K562 (cell line): ENCODE measurements at regions not wholly inside any gene's neighbourhood (a gene's known extent, or its start where the extent isn't known, plus 50 kb on each side); places are given as distances from the start of the nearest gene placed in this dataset.

Experiments used
- ATAC-seq: fragments of 200-7000 bp; cut with Tn5 transposase; 3 replicates; pipeline ENCODE4 v1.9.1; 2020; ENCODE audit warnings: moderate library complexity
- BruUV-seq: library from RNA; stranded (reverse); fragments of 400-500 nt; replicated peaks from 2 replicates; lab custom pipeline; 2021; lab: Mats Ljungman, UMichigan
- CTCF ChIA-PET: fragments of 300-600 bp; formaldehyde crosslinking; extraction: SDS; loops from one replicate; lab custom pipeline; 2021; ENCODE audit warnings: low intra/inter-chr PET ratio; lab: Yijun Ruan, JAX
- POLR2A ChIA-PET: fragments of 300-600, 350-650 bp; sonication (Branson Sonifier 250); formaldehyde crosslinking; extraction: SDS; loops from one replicate; lab custom pipeline; 2021; ENCODE audit warnings: antibody characterized with exemption, inconsistent platforms; lab: Yijun Ruan, JAX
- DNase-seq, 4 experiments: peaks; one replicate each; pipeline versions ENCODE4 v3.0.0 to v3.0.0-alpha.2; 2011 to 2018; ENCODE audit warnings: low spot score in 3 of 4, mixed read lengths in 3 of 4; ENCODE audit errors: extremely low read depth in 1 of 4
- FAIRE-seq: peaks from 2 replicates; lab custom pipeline; 2011; peaks lifted over from hg19 to GRCh38; lab: Jason Lieb, UNC
- H2AFZ ChIP-seq: 2 replicates; pipeline ENCODE4 v1.6.0; 2011; ENCODE audit warnings: low read depth, low read length, control low read depth, inconsistent platforms
- H3K27ac ChIP-seq: fragments of 200-600 bp; 3 replicates; pipeline ENCODE4 v1.8.0; 2011; ENCODE audit warnings: low read depth, mild to moderate bottlenecking, control low read depth, inconsistent platforms, low read length, moderate library complexity, mixed read lengths; ENCODE audit errors: extremely low read depth
- H3K27me3 ChIP-seq, 2 experiments: fragments of 300-600 bp in 1 of 2; 2 replicates in 1 of 2; 3 replicates in 1 of 2; pipeline versions ENCODE4 v1.6.0 to v1.8.0; 2011; ENCODE audit warnings: inconsistent platforms in 2 of 2, low read length in 2 of 2, mild to moderate bottlenecking in 1 of 2, mixed read lengths in 1 of 2, moderate library complexity in 1 of 2; ENCODE audit not compliant: control insufficient read depth in 2 of 2, insufficient read depth in 2 of 2
- H3K36me3 ChIP-seq: fragments of 300-600 bp; 3 replicates; pipeline ENCODE4 v1.8.0; 2011; ENCODE audit warnings: mild to moderate bottlenecking, low read length, inconsistent platforms; ENCODE audit not compliant: control insufficient read depth, insufficient read depth
- H3K4me1 ChIP-seq, 2 experiments: fragments of 200-600 bp in 1 of 2; replicated peaks in 1 of 2; 2 replicates in 1 of 2; 3 replicates in 1 of 2; pipeline versions ENCODE4 v1.5.1 to v1.8.0; 2011; ENCODE audit warnings: inconsistent platforms in 2 of 2, low read length in 2 of 2, mild to moderate bottlenecking in 1 of 2, mixed read lengths in 1 of 2, moderate library complexity in 1 of 2; ENCODE audit not compliant: control insufficient read depth in 2 of 2, insufficient read depth in 2 of 2
- H3K4me2 ChIP-seq: 2 replicates; pipeline ENCODE4 v1.6.1; 2011; ENCODE audit warnings: low read length, control low read depth, inconsistent platforms, mixed read lengths; ENCODE audit not compliant: insufficient read depth
- H3K4me3 ChIP-seq: fragments of 200-600 bp; sonication (generic), shearing (Covaris generic); 2 replicates; pipeline ENCODE4 v1.5.1; 2016; ENCODE audit warnings: control low read depth, inconsistent platforms
- H3K79me2 ChIP-seq: fragments of 200-600 bp; 3 replicates; pipeline ENCODE4 v1.8.0; 2011; ENCODE audit warnings: low read length, inconsistent platforms; ENCODE audit not compliant: control insufficient read depth, insufficient read depth
- H3K9ac ChIP-seq, 2 experiments: 2 replicates each; pipeline versions ENCODE4 v1.6.0 to v1.6.1; 2011; ENCODE audit warnings: low read depth in 2 of 2, low read length in 2 of 2, control low read depth in 1 of 2, inconsistent platforms in 1 of 2, mild to moderate bottlenecking in 1 of 2, mixed read lengths in 1 of 2; ENCODE audit not compliant: insufficient read depth in 1 of 2
- H3K9me1 ChIP-seq: one replicate; pipeline ENCODE4 v1.6.0; 2011; ENCODE audit warnings: inconsistent platforms, mild to moderate bottlenecking, low read length, moderate library complexity; ENCODE audit not compliant: control insufficient read depth, insufficient read depth
- H3K9me3 ChIP-seq: replicated peaks from 2 replicates; pipeline ENCODE4 v1.5.1; 2011; ENCODE audit warnings: low read depth, low read length, inconsistent platforms; ENCODE audit not compliant: control insufficient read depth, insufficient read depth
- H4K20me1 ChIP-seq: replicated peaks from 2 replicates; pipeline ENCODE4 v1.6.1; 2011; ENCODE audit warnings: low read length, inconsistent platforms, mixed read lengths; ENCODE audit not compliant: control insufficient read depth, insufficient read depth
- CBX1 ChIP-seq: sonication (generic); IDR thresholded peaks from 2 replicates; pipeline ENCODE4 v1.6.1; 2016; ENCODE audit warnings: antibody characterized with exemption, low read depth, mild to moderate bottlenecking
- CHD4 ChIP-seq: fragments of 200-600 bp; sonication (generic); IDR thresholded peaks from 3 replicates; pipeline ENCODE4 v1.6.1; 2012; ENCODE audit warnings: low read depth, mild to moderate bottlenecking, mixed read lengths, low read length, inconsistent platforms; ENCODE audit not compliant: insufficient read depth, insufficient replicate concordance, poor library complexity, severe bottlenecking
- DNMT1 ChIP-seq: fragments of 450-650 bp; IDR thresholded peaks from 2 replicates; pipeline ENCODE4 v1.6.1; 2016; ENCODE audit warnings: antibody characterized with exemption, mild to moderate bottlenecking
- ETV1 ChIP-seq: fragments of 450-650 bp; conservative IDR thresholded peaks from 2 replicates; pipeline ENCODE4 v1.6.1; 2016; ENCODE audit warnings: missing genetic modification characterization, control low read depth, low read depth, missing compliant biosample characterization
- FOSL1 ChIP-seq: fragments of 200-800 bp; sonication (Bioruptor generic); conservative IDR thresholded peaks from 2 replicates; pipeline ENCODE4 v1.6.1; 2016; ENCODE audit warnings: missing genetic modification characterization, missing compliant biosample characterization
- SLC30A9 ChIP-seq: fragments of 250-450 bp; sonication (Bioruptor Pico); IDR thresholded peaks from 2 replicates; pipeline ENCODE4 v1.8.0; 2022; ENCODE audit warnings: mild to moderate bottlenecking, moderate library complexity
- TSC22D4 ChIP-seq: fragments of 450-650 bp; IDR thresholded peaks from 2 replicates; pipeline ENCODE4 v1.6.1; 2016; ENCODE audit warnings: missing genetic modification characterization, missing biosample characterization, control low read depth
- ZNF263 ChIP-seq: sonication (generic); formaldehyde crosslinking; IDR thresholded peaks from 2 replicates; pipeline ENCODE4 v1.8.0; 2022; ENCODE audit warnings: mild to moderate bottlenecking, missing genetic modification reagents, borderline replicate concordance
- ZNF583 ChIP-seq: fragments of 250-450 bp; sonication (Bioruptor Pico); IDR thresholded peaks from 2 replicates; pipeline ENCODE4 v1.4.0; 2020
- whole genome bisulfite sequencing: fragments of 100-300 bp; shearing (Covaris generic); methylation state at CpG from one replicate; pipeline ENCODE4 v1.1.6; 2016; ENCODE audit warnings: low coverage, mixed read lengths; ENCODE audit not compliant: insufficient coverage; ENCODE audit errors: missing lambda C conversion rate; 5-methylcytosine and 5-hydroxymethylcytosine counted together
- in situ Hi-C: fragments of 300-500 bp; cut with MboI; formaldehyde crosslinking; loops from 4 replicates; pipeline ENCODE4 v1.15.0; 2018; ENCODE audit warnings: inconsistent platforms, mixed read lengths
- intact Hi-C: fragments of 100-400 bp; cut with micrococcal nuclease; formaldehyde crosslinking; loops from 2 replicates; pipeline ENCODE4 v1.14.2; 2022
- TF ChIP-seq, protein P1 (sequence below): fragments of 250-450 bp; sonication (Bioruptor Pico); IDR thresholded peaks from 2 replicates; pipeline ENCODE4 v1.8.0; 2021; ENCODE audit warnings: moderate library complexity, mild to moderate bottlenecking, inconsistent platforms
- TF ChIP-seq, protein P2 (sequence below): sonication (generic); formaldehyde crosslinking; IDR thresholded peaks from 2 replicates; pipeline ENCODE4 v1.8.0; 2022; ENCODE audit warnings: mild to moderate bottlenecking, missing genetic modification reagents

- in situ Hi-C loops (no loop called here), intact Hi-C loops (no loop called here)
- Histone ChIP-seq H3K27ac (no peak overlapping the region), H3K9me1 (no peaks in the 10 kb centered on the region), H3K9me3 (no peaks in the 10 kb centered on the region), H3K4me3 (no peak overlapping the region), H3K36me3 (no peaks in the 10 kb centered on the region), H4K20me1 (no peaks in the 10 kb centered on the region), H3K9ac (no peak overlapping the region), H3K27me3 (no peaks in the 10 kb centered on the region), H3K4me1 (no peaks in the 10 kb centered on the region), H3K79me2 (no peaks in the 10 kb centered on the region), H3K4me2 (no peak overlapping the region), H2AFZ (no peak overlapping the region)
- no TSS peak for BruUV-seq
- ATAC-seq (no peak), DNase-seq (no peak), FAIRE-seq (no peak)
- TF ChIP-seq ZNF583 (CRISPR knock-in tag) (no peak), SLC30A9 (no peak), FOSL1 (tag) (no peak), DNMT1 (no peak)
- CTCF ChIA-PET, result no interaction called here
- 0% methylated on average over 5 of the region's 6 CpGs for WGBS
- POLR2A ChIA-PET, result no interaction called here
Observed at GRCh38 chr11:25758145-25758661, 573.7 kb upstream of the ANO3 start.

- H3K9ac ChIP-seq, result no peak overlapping the region
- no peak overlapping the region for H3K27ac ChIP-seq
- no peaks in the 10 kb centered on the region for H3K9me1 ChIP-seq
- ChIA-PET POLR2A (no interaction called here), CTCF (no interaction called here)
- H3K4me1 ChIP-seq, result no peaks in the 10 kb centered on the region
- no TSS peak for BruUV-seq
- in situ Hi-C loops, result no loop called here
- ATAC-seq (no peak), DNase-seq (no peak), FAIRE-seq (no peak)
- no peak overlapping the region for H3K4me2 ChIP-seq
- no peaks in the 10 kb centered on the region for H4K20me1 ChIP-seq
- intact Hi-C loops, result no loop called here
- H3K4me3 ChIP-seq, result no peak overlapping the region
- H3K36me3 ChIP-seq, result no peaks in the 10 kb centered on the region
- no peaks in the 10 kb centered on the region for H3K9me3 ChIP-seq
- no peaks in the 10 kb centered on the region for H3K79me2 ChIP-seq
- no peaks in the 10 kb centered on the region for H3K27me3 ChIP-seq
- no peak overlapping the region for H2AFZ ChIP-seq
- WGBS, result 2% methylated on average over 4 of the region's 4 CpGs
- TF ChIP-seq CBX1, result no peak
- TF ChIP-seq ETV1, result no peak
- TF ChIP-seq, protein P1, sequence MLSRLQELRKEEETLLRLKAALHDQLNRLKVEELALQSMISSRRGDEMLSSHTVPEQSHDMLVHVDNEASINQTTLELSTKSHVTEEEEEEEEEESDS (CRISPR knock-in tag), result no peak
- TF ChIP-seq CHD4, result no peak
- no peak for TF ChIP-seq ZNF263
- no peak for TF ChIP-seq TSC22D4 (tag)
- TF ChIP-seq, protein P2, sequence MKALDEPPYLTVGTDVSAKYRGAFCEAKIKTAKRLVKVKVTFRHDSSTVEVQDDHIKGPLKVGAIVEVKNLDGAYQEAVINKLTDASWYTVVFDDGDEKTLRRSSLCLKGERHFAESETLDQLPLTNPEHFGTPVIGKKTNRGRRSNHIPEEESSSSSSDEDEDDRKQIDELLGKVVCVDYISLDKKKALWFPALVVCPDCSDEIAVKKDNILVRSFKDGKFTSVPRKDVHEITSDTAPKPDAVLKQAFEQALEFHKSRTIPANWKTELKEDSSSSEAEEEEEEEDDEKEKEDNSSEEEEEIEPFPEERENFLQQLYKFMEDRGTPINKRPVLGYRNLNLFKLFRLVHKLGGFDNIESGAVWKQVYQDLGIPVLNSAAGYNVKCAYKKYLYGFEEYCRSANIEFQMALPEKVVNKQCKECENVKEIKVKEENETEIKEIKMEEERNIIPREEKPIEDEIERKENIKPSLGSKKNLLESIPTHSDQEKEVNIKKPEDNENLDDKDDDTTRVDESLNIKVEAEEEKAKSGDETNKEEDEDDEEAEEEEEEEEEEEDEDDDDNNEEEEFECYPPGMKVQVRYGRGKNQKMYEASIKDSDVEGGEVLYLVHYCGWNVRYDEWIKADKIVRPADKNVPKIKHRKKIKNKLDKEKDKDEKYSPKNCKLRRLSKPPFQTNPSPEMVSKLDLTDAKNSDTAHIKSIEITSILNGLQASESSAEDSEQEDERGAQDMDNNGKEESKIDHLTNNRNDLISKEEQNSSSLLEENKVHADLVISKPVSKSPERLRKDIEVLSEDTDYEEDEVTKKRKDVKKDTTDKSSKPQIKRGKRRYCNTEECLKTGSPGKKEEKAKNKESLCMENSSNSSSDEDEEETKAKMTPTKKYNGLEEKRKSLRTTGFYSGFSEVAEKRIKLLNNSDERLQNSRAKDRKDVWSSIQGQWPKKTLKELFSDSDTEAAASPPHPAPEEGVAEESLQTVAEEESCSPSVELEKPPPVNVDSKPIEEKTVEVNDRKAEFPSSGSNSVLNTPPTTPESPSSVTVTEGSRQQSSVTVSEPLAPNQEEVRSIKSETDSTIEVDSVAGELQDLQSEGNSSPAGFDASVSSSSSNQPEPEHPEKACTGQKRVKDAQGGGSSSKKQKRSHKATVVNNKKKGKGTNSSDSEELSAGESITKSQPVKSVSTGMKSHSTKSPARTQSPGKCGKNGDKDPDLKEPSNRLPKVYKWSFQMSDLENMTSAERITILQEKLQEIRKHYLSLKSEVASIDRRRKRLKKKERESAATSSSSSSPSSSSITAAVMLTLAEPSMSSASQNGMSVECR (CRISPR knock-in tag), result no peak
Observed at GRCh38 chr11:25766332-25767015, 565.5 kb upstream of the ANO3 start.
